Mucosa of rectum (tissue), 2 donors: ENCODE measurements at regions not wholly inside any gene's neighbourhood (a gene's known extent, or its start where the extent isn't known, plus 50 kb on each side); places are given as distances from the start of the nearest gene placed in this dataset.

ENCODE experiments used
- H3K27ac ChIP-seq, 2 donors: one replicate each; pipeline ENCODE4 v1.7.0; 2013; ENCODE audit warnings: inconsistent platforms in 2 of 2, low read depth in 2 of 2, low read length in 2 of 2
- H3K27me3 ChIP-seq, 2 donors: one replicate each; pipeline ENCODE4 v1.7.0; 2013; ENCODE audit warnings: low read length in 2 of 2; ENCODE audit not compliant: control insufficient read depth in 2 of 2, insufficient read depth in 2 of 2
- H3K36me3 ChIP-seq, 2 donors: one replicate each; pipeline ENCODE4 v1.7.0; 2013; ENCODE audit warnings: low read length in 2 of 2; ENCODE audit not compliant: control insufficient read depth in 2 of 2, insufficient read depth in 2 of 2
- H3K4me1 ChIP-seq, 2 donors: one replicate each; pipeline ENCODE4 v1.7.0; 2013; ENCODE audit warnings: low read length in 2 of 2, mild to moderate bottlenecking in 1 of 2; ENCODE audit not compliant: control insufficient read depth in 2 of 2, insufficient read depth in 2 of 2
- H3K4me3 ChIP-seq, 2 donors: one replicate each; pipeline ENCODE4 v1.7.0; 2013; ENCODE audit warnings: low read length in 2 of 2
- H3K9ac ChIP-seq, 2 donors: one replicate each; pipeline ENCODE4 v1.7.0; 2013; ENCODE audit warnings: low read length in 2 of 2, low read depth in 1 of 2, mild to moderate bottlenecking in 1 of 2
- H3K9me3 ChIP-seq, 2 donors: one replicate each; pipeline ENCODE4 v1.7.0; 2013; ENCODE audit warnings: low read length in 2 of 2; ENCODE audit not compliant: control insufficient read depth in 2 of 2
- donor health status: healthy.
- donor health status: Normal muscosa, but diverticular disease.

DNA sequence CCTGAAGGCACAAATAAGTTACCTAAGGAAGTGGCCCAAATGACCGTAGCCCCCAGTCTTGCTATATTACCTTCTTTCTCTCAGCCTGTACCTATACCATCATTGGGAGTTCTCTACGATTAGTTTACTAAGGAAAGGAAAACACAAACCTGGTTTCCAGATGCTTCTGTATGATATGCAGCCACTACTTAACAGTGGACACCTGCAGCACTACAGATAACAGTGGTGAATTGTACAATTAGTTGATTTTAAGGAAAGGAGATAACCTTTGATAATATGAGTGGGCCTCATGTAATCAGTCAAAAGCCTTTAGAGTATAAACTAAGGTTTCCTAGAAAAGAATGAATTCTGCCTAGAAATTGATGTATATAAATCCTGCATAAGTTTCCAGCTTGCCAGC, 1157.4 kb downstream of the KCNT2 start:
- Histone ChIP-seq H3K9me3 (no peaks in the 10 kb centered on the region), H3K36me3 (no peaks in the 10 kb centered on the region), H3K27ac (no peak overlapping the region), H3K4me1 (no peaks in the 10 kb centered on the region), H3K4me3 (no peak overlapping the region), H3K9ac (no peak overlapping the region), H3K27me3 (peaks cover 0 to 2% of the 10 kb centered on the region in 2 donors)

DNA sequence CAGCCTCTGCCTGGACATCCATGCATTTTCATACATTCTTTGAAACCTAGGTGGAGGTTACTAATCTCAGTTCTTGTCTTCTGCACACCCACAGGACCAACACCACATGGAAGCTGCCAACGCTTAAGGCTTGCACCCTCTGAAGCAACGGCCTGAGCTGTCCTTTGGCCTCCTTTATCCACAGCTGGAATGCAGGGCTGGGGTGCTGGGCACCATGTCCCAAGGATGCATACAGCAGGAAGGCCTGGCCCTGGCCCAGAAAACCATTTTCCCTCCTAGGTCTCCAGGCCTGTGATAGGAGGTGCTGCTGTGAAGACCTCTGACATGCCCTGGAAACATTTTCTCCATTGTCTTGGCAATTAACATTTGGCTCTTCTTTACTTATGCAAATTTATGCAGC, 1168.6 kb downstream of the KCNT2 start:
- Histone ChIP-seq H3K9me3 (no peaks in the 10 kb centered on the region), H3K27me3 (no peaks in the 10 kb centered on the region), H3K9ac (no peak overlapping the region), H3K36me3 (no peaks in the 10 kb centered on the region), H3K27ac (no peak overlapping the region), H3K4me1 (no peaks in the 10 kb centered on the region), H3K4me3 (no peak overlapping the region)

DNA sequence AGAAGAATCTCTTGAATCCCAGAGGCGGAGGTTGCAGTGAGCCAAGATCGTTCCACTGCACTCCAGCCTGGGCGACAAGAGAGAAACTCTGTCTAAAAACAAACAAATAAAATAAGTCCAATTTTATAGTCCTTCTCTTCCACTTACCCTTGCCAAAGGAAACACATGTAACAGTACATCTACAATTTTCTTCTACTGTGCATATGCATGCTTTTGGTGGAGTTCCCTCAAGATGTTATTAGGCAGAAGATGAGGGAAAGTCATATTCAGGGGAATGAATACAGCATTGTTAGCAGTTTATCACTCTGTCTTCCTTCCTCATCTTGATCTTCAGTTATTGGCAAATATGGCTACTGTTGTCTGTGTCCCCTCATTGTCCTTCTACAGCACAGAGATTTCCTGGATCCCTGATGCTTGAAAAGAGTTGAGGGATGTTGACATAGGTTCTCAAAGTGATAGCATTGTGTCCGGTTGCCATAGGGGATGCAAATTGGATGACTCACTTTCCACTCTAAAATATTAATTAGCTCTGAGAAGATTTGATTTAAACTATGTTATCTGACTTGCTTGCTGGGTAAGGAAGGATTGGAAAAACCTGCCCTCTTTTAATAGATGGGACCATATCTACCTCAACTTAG, 1173.6 kb downstream of the KCNT2 start:
- H3K27me3 ChIP-seq: no peaks in the 10 kb centered on the region
- H3K36me3 ChIP-seq: no peaks in the 10 kb centered on the region
- H3K9ac ChIP-seq: no peak overlapping the region
- no peak overlapping the region for H3K27ac ChIP-seq
- no peaks in the 10 kb centered on the region for H3K4me1 ChIP-seq
- H3K9me3 ChIP-seq: no peaks in the 10 kb centered on the region
- H3K4me3 ChIP-seq: no peak overlapping the region

- Histone ChIP-seq H3K4me1 (no peaks in the 10 kb centered on the region), H3K9me3 (no peaks in the 10 kb centered on the region), H3K27me3 (no peaks in the 10 kb centered on the region), H3K27ac (no peak overlapping the region), H3K36me3 (no peaks in the 10 kb centered on the region), H3K9ac (no peak overlapping the region), H3K4me3 (no peak overlapping the region)
These were observed 1177.4 kb downstream of the KCNT2 start for GRCh38 chr1:195430826-195431225.

GRCh38 chr1:195428927-195429326, 1179.3 kb downstream of the KCNT2 start:
- Histone ChIP-seq H3K36me3 (no peaks in the 10 kb centered on the region), H3K27ac (no peak overlapping the region), H3K27me3 (no peaks in the 10 kb centered on the region), H3K4me3 (no peak overlapping the region), H3K9ac (no peak overlapping the region), H3K9me3 (no peaks in the 10 kb centered on the region), H3K4me1 (no peaks in the 10 kb centered on the region)

DNA sequence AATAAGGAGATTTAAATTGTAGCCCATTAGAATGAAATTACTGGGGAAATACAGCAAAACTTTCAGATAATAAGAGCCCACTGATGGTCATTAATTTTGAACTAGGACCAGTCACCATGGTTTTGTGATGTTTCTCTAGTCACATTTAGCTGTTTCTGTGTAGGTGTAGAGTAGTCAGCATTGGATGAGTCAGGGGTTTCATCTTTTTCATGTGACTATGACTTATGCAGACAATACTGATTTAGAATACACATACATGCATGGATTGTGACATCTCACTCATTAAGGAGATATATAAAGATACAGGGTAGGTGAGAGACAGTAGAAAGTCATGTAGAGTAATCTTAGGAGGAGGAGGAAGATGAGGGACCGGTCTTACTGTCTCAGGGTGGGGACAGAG, 1192.7 kb downstream of the KCNT2 start:
- H3K36me3 ChIP-seq: no peaks in the 10 kb centered on the region

DNA sequence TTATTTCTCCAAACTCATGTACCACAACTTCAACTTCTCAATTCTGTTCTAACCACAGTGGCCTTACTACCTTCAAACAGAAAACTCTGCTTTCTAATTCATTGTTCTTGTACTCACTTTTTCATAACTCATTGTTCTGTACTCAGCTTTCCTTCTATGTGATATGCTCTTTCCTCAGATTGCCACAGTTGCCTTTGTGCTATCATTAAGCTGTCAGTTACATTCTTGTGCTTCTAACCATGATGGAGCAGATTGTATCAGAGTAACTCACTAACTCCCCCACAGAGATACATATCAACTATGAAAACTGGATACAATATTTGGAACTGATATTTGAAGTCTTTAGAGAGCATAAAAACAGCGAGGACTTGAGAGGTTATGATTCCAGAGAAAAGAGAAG, 1213.7 kb downstream of the KCNT2 start:
- Histone ChIP-seq H3K36me3 (no peaks in the 10 kb centered on the region), H3K9me3 (no peaks in the 10 kb centered on the region), H3K4me3 (no peak overlapping the region), H3K9ac (no peak overlapping the region), H3K4me1 (no peaks in the 10 kb centered on the region), H3K27ac (no peak overlapping the region), H3K27me3 (no peaks in the 10 kb centered on the region)

More for the DNA sequence above, 1192.7 kb downstream of the KCNT2 start:
- no peak overlapping the region for H3K4me3 ChIP-seq
- H3K27ac ChIP-seq: no peak overlapping the region
- H3K4me1 ChIP-seq: no peaks in the 10 kb centered on the region
- H3K9ac ChIP-seq: no peak overlapping the region
- H3K27me3 ChIP-seq: no peaks in the 10 kb centered on the region
- no peaks in the 10 kb centered on the region for H3K9me3 ChIP-seq

DNA sequence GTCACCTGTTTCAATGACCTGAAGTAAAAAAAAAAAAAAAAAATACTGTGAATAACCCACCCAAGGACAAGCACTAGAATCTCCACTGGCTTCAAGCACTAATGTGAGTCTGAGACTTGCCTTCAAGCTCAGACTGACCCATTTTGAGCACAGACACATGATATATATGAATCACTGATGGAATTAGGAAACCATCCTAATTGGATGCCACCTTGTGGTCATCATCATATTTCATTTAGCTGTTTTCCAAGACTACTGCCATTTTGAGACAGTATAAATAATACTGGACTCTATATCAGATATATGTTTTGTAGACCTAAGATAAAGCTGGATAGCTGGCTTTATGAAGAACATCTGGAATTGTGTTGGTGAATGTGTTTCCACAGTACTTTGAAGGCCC, 1232.0 kb downstream of the KCNT2 start:
- no peak overlapping the region for H3K4me3 ChIP-seq
- H3K27ac ChIP-seq: no peak overlapping the region
- no peaks in the 10 kb centered on the region for H3K4me1 ChIP-seq
- H3K9ac ChIP-seq: no peak overlapping the region
- no peaks in the 10 kb centered on the region for H3K36me3 ChIP-seq
- H3K27me3 ChIP-seq: no peaks in the 10 kb centered on the region
- H3K9me3 ChIP-seq: no peaks in the 10 kb centered on the region

- Histone ChIP-seq H3K9me3 (no peaks in the 10 kb centered on the region), H3K9ac (no peak overlapping the region), H3K27ac (no peak overlapping the region)
These were observed 1234.4 kb downstream of the KCNT2 start for GRCh38 chr1:195373856-195374255.

GRCh38 chr1:195345149-195345548, 1263.1 kb downstream of the KCNT2 start:
- Histone ChIP-seq H3K4me3 (no peak overlapping the region), H3K9ac (no peak overlapping the region), H3K9me3 (no peaks in the 10 kb centered on the region), H3K27ac (no peak overlapping the region), H3K27me3 (no peaks in the 10 kb centered on the region), H3K4me1 (no peaks in the 10 kb centered on the region), H3K36me3 (no peaks in the 10 kb centered on the region)

More at GRCh38 chr1:195373856-195374255, 1234.4 kb downstream of the KCNT2 start:
- no peaks in the 10 kb centered on the region for H3K36me3 ChIP-seq
- H3K27me3 ChIP-seq: no peaks in the 10 kb centered on the region
- H3K4me1 ChIP-seq: no peaks in the 10 kb centered on the region
- H3K4me3 ChIP-seq: no peak overlapping the region

DNA sequence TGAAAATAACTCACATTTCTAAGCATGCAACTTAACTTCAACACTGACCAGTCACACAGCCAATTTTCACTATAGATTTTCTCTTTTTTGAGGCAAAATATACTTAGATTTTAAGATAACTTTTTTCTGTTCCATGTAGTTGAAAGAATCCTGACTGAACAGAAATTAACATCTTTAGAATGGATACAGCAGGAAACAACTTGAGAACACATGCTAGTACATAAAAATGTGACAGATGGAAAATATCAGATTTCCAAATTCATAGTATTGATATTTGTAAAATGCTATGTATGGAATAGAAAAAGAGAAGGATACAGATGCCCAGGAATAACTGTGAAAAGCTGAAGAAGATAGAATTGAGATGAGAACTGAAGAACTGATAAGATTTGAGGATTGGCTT, 1270.6 kb downstream of the KCNT2 start:
- Histone ChIP-seq H3K9me3 (no peaks in the 10 kb centered on the region), H3K4me3 (no peak overlapping the region), H3K27me3 (no peaks in the 10 kb centered on the region), H3K4me1 (no peaks in the 10 kb centered on the region), H3K9ac (no peak overlapping the region), H3K27ac (no peak overlapping the region), H3K36me3 (no peaks in the 10 kb centered on the region)
